GM12878 (cell line): ENCODE measurements at regions not wholly inside any gene's neighbourhood (a gene's known extent, or its start where the extent isn't known, plus 50 kb on each side); places are given as distances from the start of the nearest gene placed in this dataset.

ENCODE experiments used
- ATAC-seq: fragments of 200-7000 bp; cut with Tn5 transposase; 3 replicates; pipeline ENCODE4 v1.9.1; 2020; ENCODE audit warnings: mild to moderate bottlenecking, moderate library complexity
- BruUV-seq: library from RNA; stranded (reverse); fragments of 400-500 nt; replicated peaks from 2 replicates; lab custom pipeline; 2021; lab: Mats Ljungman, UMichigan
- CTCF ChIA-PET: fragments of 300-600 bp; sonication (Branson Sonifier 250); formaldehyde crosslinking; extraction: SDS; loops from one replicate; lab custom pipeline; 2021; ENCODE audit warnings: inconsistent platforms; lab: Yijun Ruan, JAX
- POLR2A ChIA-PET: fragments of 350-600 bp; formaldehyde crosslinking; extraction: SDS; loops from one replicate; lab custom pipeline; 2021; ENCODE audit warnings: inconsistent platforms; lab: Charles Lee
- RAD21 ChIA-PET: fragments of 300-600 bp; sonication (Branson Sonifier 250); formaldehyde crosslinking; loops from one replicate; lab custom pipeline; 2023; ENCODE audit warnings: antibody characterized with exemption; ENCODE audit not compliant: unreplicated experiment; lab: Charles Lee
- SMC1A ChIA-PET: fragments of 300-600 bp; sonication (Branson Sonifier 250); formaldehyde crosslinking; loops from one replicate; lab custom pipeline; 2023; ENCODE audit not compliant: unreplicated experiment, uncharacterized antibody; lab: Charles Lee
- DNase-seq: peaks from one replicate; pipeline ENCODE4 v3.0.0-alpha.2; 2011; ENCODE audit warnings: low read depth, low spot score
- FAIRE-seq: peaks from 3 replicates; lab custom pipeline; 2011; peaks lifted over from hg19 to GRCh38; lab: Jason Lieb, UNC
- H2AFZ ChIP-seq: 2 replicates; pipeline ENCODE4 v1.6.0; 2011; ENCODE audit warnings: low read depth, low read length, control low read depth; ENCODE audit not compliant: control insufficient read depth
- H3K27ac ChIP-seq: 2 replicates; pipeline ENCODE4 v1.5.1; 2011; ENCODE audit warnings: control low read depth; ENCODE audit not compliant: control insufficient read depth, insufficient read depth
- H3K27me3 ChIP-seq, 2 experiments: replicated peaks in 1 of 2; 2 replicates each; pipeline versions ENCODE4 v1.6.0 to v1.6.1; 2011; ENCODE audit warnings: low read length in 1 of 2; ENCODE audit not compliant: control insufficient read depth in 2 of 2, insufficient read depth in 2 of 2
- H3K36me3 ChIP-seq, 2 experiments: 2 replicates each; pipeline ENCODE4 v1.5.1; 2011; ENCODE audit warnings: low read length in 1 of 2; ENCODE audit not compliant: control insufficient read depth in 2 of 2, insufficient read depth in 2 of 2
- H3K4me1 ChIP-seq: 2 replicates; pipeline ENCODE4 v1.6.1; 2011; ENCODE audit warnings: mild to moderate bottlenecking, low read length, moderate library complexity, mixed read lengths; ENCODE audit not compliant: control insufficient read depth, insufficient read depth
- H3K4me2 ChIP-seq: 2 replicates; pipeline ENCODE4 v1.6.0; 2011; ENCODE audit warnings: control low read depth; ENCODE audit not compliant: control insufficient read depth, insufficient read depth
- H3K4me3 ChIP-seq: fragments of 200-600 bp; sonication (generic); 2 replicates; pipeline ENCODE4 v1.5.1; 2016
- H3K79me2 ChIP-seq: 2 replicates; pipeline ENCODE4 v1.6.0; 2011; ENCODE audit warnings: low read length; ENCODE audit not compliant: control insufficient read depth, insufficient read depth
- H3K9ac ChIP-seq: 2 replicates; pipeline ENCODE4 v1.8.0; 2011; ENCODE audit warnings: low read length, control low read depth, mixed read lengths; ENCODE audit not compliant: control insufficient read depth, insufficient read depth
- H3K9me3 ChIP-seq: replicated peaks from 3 replicates; pipeline ENCODE4 v1.5.1; 2011; ENCODE audit warnings: mild to moderate bottlenecking, low read length; ENCODE audit not compliant: control insufficient read depth, insufficient read depth
- H4K20me1 ChIP-seq: 2 replicates; pipeline ENCODE4 v1.6.0; 2011; ENCODE audit not compliant: control insufficient read depth, insufficient read depth
- DPF2 ChIP-seq: fragments of 450-650 bp; IDR thresholded peaks from 2 replicates; pipeline ENCODE4 v1.6.1; 2017; ENCODE audit warnings: mild to moderate bottlenecking
- ETV6 ChIP-seq, 2 experiments: fragments of 450-650 bp in 1 of 2; IDR thresholded peaks in 1 of 2; conservative IDR thresholded peaks in 1 of 2; 2 replicates each; pipeline ENCODE4 v1.6.1; 2014; ENCODE audit warnings: antibody characterized with exemption in 1 of 2, borderline replicate concordance in 1 of 2, low read depth in 1 of 2, mild to moderate bottlenecking in 1 of 2, moderate library complexity in 1 of 2
- EZH2 ChIP-seq: IDR thresholded peaks from 2 replicates; pipeline ENCODE4 v1.6.1; 2012; ENCODE audit warnings: low read depth, mild to moderate bottlenecking, control low read depth, inconsistent platforms, low read length, borderline replicate concordance; ENCODE audit not compliant: control insufficient read depth
- HDAC2 ChIP-seq: fragments of 200-600 bp; sonication (generic); IDR thresholded peaks from 2 replicates; pipeline ENCODE4 v1.6.1; 2017
- MXI1 ChIP-seq: fragments of 150-350 bp; IDR thresholded peaks from 2 replicates; pipeline ENCODE4 v1.6.1; 2011; ENCODE audit warnings: low read depth, mild to moderate bottlenecking, inconsistent platforms, low read length, improper control_type of control experiment
- POLR2AphosphoS5 ChIP-seq: IDR thresholded peaks from 2 replicates; pipeline ENCODE4 v1.6.1; 2011; ENCODE audit warnings: mild to moderate bottlenecking, low read length, inconsistent platforms
- TARDBP ChIP-seq: IDR thresholded peaks from 2 replicates; pipeline ENCODE4 v1.6.1; 2016; ENCODE audit warnings: borderline replicate concordance
- ZBED1 ChIP-seq: IDR thresholded peaks from 2 replicates; pipeline ENCODE4 v1.6.1; 2016; ENCODE audit warnings: borderline replicate concordance
- WGBS: methylation state at CpG from one replicate; pipeline ENCODE4 v1.1.6; 2016; ENCODE audit warnings: low lambda C conversion rate; ENCODE audit not compliant: insufficient replicate concordance, insufficient coverage; ENCODE audit errors: missing lambda C conversion rate; 5-methylcytosine and 5-hydroxymethylcytosine counted together
- in situ Hi-C: fragments of 300-500 bp; cut with MboI; formaldehyde crosslinking; loops from 9 replicates; pipeline ENCODE4 v1.14.3; 2018; ENCODE audit warnings: mixed read lengths
- intact Hi-C: fragments of 100-400 bp; cut with micrococcal nuclease; formaldehyde crosslinking; loops from one replicate; pipeline ENCODE4 v1.14.2; 2022; ENCODE audit not compliant: unreplicated experiment
- TF ChIP-seq, protein P1 (sequence below): fragments of 450-650 bp; formaldehyde crosslinking; IDR thresholded peaks from 2 replicates; pipeline ENCODE4 v1.4.0; 2020; ENCODE audit warnings: mild to moderate bottlenecking, moderate library complexity
- TF ChIP-seq, protein P2 (sequence below): fragments of 150-350 bp; IDR thresholded peaks from 2 replicates; pipeline ENCODE4 v1.6.1; 2016; ENCODE audit warnings: low read depth, low read length

DNA sequence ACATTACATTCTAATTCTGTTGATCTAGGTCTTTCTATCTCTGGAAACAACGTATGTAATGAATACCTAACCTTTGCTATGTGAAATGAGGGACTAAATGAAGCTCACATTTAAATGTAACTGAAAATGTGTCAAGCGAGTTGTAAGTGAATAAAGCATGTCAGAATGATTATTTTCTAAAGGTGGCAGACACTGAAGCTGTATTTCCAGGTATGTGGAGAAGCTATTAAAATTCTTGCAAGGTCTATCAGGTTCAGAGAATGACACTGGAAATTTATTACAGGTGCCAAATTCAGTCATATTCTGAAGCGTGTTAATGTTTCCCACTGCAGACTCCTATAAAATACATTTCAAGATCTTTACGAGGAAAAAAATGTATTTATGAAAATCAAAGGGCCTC lies 641.4 kb downstream of the RPS29 start:
- POLR2A ChIA-PET, result no interaction called here

More for the DNA sequence above, 641.4 kb downstream of the RPS29 start:
- H3K79me2 ChIP-seq, result no peaks in the 10 kb centered on the region
- in situ Hi-C loops, result no loop called here
- H3K4me3 ChIP-seq, result no peak overlapping the region
- FAIRE-seq (no peak), DNase-seq (no peak), ATAC-seq (no peak)
- ChIA-PET RAD21 (no interaction called here), SMC1A (no interaction called here), CTCF (no interaction called here)
- WGBS, result 4% methylated on average over 4 of the region's 4 CpGs
- no peak overlapping the region for H3K4me2 ChIP-seq
- no peak overlapping the region for H3K27ac ChIP-seq
- H2AFZ ChIP-seq, result no peak overlapping the region
- TF ChIP-seq ETV6 (conservative IDR thresholded peaks at IDR 0.05 in 1 of 2, IDR thresholded peaks at IDR 0.05 in 1 of 2; ENCODE audit: borderline replicate concordance in 1 of 2, low read depth in 1 of 2) (no peak), ZBED1 (no peak), TARDBP (no peak), MXI1 (no peak), POLR2AphosphoS5 (no peak), DPF2 (no peak), HDAC2 (no peak), EZH2 (no peak)
- TF ChIP-seq, protein P1, sequence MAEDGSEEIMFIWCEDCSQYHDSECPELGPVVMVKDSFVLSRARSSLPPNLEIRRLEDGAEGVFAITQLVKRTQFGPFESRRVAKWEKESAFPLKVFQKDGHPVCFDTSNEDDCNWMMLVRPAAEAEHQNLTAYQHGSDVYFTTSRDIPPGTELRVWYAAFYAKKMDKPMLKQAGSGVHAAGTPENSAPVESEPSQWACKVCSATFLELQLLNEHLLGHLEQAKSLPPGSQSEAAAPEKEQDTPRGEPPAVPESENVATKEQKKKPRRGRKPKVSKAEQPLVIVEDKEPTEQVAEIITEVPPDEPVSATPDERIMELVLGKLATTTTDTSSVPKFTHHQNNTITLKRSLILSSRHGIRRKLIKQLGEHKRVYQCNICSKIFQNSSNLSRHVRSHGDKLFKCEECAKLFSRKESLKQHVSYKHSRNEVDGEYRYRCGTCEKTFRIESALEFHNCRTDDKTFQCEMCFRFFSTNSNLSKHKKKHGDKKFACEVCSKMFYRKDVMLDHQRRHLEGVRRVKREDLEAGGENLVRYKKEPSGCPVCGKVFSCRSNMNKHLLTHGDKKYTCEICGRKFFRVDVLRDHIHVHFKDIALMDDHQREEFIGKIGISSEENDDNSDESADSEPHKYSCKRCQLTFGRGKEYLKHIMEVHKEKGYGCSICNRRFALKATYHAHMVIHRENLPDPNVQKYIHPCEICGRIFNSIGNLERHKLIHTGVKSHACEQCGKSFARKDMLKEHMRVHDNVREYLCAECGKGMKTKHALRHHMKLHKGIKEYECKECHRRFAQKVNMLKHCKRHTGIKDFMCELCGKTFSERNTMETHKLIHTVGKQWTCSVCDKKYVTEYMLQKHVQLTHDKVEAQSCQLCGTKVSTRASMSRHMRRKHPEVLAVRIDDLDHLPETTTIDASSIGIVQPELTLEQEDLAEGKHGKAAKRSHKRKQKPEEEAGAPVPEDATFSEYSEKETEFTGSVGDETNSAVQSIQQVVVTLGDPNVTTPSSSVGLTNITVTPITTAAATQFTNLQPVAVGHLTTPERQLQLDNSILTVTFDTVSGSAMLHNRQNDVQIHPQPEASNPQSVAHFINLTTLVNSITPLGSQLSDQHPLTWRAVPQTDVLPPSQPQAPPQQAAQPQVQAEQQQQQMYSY (CRISPR knock-in tag), result no peak
- TF ChIP-seq, protein P2, sequence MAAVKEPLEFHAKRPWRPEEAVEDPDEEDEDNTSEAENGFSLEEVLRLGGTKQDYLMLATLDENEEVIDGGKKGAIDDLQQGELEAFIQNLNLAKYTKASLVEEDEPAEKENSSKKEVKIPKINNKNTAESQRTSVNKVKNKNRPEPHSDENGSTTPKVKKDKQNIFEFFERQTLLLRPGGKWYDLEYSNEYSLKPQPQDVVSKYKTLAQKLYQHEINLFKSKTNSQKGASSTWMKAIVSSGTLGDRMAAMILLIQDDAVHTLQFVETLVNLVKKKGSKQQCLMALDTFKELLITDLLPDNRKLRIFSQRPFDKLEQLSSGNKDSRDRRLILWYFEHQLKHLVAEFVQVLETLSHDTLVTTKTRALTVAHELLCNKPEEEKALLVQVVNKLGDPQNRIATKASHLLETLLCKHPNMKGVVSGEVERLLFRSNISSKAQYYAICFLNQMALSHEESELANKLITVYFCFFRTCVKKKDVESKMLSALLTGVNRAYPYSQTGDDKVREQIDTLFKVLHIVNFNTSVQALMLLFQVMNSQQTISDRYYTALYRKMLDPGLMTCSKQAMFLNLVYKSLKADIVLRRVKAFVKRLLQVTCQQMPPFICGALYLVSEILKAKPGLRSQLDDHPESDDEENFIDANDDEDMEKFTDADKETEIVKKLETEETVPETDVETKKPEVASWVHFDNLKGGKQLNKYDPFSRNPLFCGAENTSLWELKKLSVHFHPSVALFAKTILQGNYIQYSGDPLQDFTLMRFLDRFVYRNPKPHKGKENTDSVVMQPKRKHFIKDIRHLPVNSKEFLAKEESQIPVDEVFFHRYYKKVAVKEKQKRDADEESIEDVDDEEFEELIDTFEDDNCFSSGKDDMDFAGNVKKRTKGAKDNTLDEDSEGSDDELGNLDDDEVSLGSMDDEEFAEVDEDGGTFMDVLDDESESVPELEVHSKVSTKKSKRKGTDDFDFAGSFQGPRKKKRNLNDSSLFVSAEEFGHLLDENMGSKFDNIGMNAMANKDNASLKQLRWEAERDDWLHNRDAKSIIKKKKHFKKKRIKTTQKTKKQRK, result no peak
- H3K9ac ChIP-seq, result no peak overlapping the region
- no peaks in the 10 kb centered on the region for H3K4me1 ChIP-seq
- BruUV-seq, result no TSS peak
- intact Hi-C loops, result no loop called here
- H3K27me3 ChIP-seq, result no peaks in the 10 kb centered on the region
- no peaks in the 10 kb centered on the region for H3K9me3 ChIP-seq
- H4K20me1 ChIP-seq, result no peaks in the 10 kb centered on the region
- no peaks in the 10 kb centered on the region for H3K36me3 ChIP-seq
